ENCODE measurements at regions not wholly inside any gene's neighbourhood (a gene's known extent, or its start where the extent isn't known, plus 50 kb on each side); places are given as distances from the start of the nearest gene placed in this dataset.
"Not testable (repeated sequence)": the region's sequence is repeated elsewhere in the genome, so short reads cannot be mapped to it uniquely, and the experiment has no call there.

DNA sequence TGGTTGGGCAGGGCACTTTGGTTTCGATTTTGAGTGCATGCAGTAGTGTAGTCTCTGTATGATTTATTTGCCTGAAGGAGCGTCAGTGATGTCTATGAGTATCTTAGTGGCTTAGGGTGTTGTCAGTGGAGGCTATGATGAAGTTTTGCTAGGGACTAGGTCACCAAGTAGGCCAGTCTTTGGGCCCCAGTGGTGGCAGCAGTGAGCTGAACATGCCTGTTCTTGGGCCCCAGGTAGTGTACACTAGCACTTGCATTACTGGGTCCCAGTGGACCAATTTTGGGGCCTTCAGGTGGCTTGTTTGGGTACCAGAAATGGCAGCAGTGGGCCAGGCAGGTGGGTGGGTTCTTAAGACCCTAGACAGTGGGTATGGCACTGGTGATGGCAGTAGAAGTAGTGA, 598.7 kb upstream of the SPRY2 start:
- intact Hi-C loops (cut with DNase I, micrococcal nuclease): no loop called here
- no peak overlapping the region for H3K4me3 ChIP-seq
- DNase-seq (no peak), ATAC-seq (no peak)
- TF ChIP-seq, protein P1, sequence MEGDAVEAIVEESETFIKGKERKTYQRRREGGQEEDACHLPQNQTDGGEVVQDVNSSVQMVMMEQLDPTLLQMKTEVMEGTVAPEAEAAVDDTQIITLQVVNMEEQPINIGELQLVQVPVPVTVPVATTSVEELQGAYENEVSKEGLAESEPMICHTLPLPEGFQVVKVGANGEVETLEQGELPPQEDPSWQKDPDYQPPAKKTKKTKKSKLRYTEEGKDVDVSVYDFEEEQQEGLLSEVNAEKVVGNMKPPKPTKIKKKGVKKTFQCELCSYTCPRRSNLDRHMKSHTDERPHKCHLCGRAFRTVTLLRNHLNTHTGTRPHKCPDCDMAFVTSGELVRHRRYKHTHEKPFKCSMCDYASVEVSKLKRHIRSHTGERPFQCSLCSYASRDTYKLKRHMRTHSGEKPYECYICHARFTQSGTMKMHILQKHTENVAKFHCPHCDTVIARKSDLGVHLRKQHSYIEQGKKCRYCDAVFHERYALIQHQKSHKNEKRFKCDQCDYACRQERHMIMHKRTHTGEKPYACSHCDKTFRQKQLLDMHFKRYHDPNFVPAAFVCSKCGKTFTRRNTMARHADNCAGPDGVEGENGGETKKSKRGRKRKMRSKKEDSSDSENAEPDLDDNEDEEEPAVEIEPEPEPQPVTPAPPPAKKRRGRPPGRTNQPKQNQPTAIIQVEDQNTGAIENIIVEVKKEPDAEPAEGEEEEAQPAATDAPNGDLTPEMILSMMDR (IDR thresholded peaks at IDR 0.05): no peak
- H3K9me3 ChIP-seq: no peaks in the 10 kb centered on the region
- H3K36me3 ChIP-seq (ENCODE audit: low read depth): no peaks in the 10 kb centered on the region
- no peaks in the 10 kb centered on the region for H3K4me1 ChIP-seq (ENCODE audit: low read depth)

DNA sequence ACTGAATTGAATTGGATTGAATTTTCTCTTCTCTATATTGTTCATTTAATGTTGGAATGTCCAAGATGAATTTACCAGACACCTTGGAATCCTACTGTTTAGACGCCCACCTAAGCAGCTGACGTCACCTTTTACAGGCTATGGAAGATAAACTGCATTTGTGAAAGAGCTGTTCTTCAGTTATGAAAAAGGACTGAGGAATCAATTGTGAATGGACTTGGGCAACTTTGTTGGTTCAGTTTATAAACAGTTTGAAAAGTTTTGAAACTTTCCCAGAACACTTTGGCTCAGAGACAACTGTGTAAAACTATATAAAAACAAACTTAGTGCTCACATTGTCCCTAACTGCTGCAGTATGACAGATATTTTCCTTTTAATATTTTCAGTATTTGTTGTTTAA, 590.8 kb upstream of the SPRY2 start:
- Histone ChIP-seq H3K9me3 (no peaks in the 10 kb centered on the region), H3K36me3 (ENCODE audit: low read depth) (no peaks in the 10 kb centered on the region), H3K4me1 (ENCODE audit: low read depth) (no peaks in the 10 kb centered on the region), H3K4me3 (no peak overlapping the region)
- ATAC-seq (no peak), DNase-seq (no peak)
- intact Hi-C loops (cut with DNase I, micrococcal nuclease): no loop called here
- TF ChIP-seq, protein P1 (IDR thresholded peaks at IDR 0.05): no peak

DNA sequence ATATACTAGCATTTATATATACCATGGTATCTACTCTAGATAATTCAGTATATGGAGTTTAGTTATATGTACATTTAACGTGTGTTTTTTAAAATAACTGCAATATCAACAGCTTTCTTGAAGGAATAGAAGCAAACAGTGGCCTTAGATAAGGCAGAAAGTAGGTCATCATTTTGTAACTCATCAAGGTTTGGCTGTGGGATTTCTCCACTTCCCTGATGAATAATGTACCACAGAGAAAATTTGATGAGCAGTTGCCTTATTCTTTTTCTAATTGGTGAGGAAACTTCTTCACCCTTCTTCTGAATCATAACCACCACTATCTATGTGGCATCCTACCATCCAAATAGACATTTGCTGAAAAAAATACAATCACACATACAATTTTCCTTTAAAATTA, 590.2 kb upstream of the SPRY2 start:
- no peaks in the 10 kb centered on the region for H3K9me3 ChIP-seq
- H3K4me3 ChIP-seq: no peak overlapping the region
- intact Hi-C loops (cut with DNase I, micrococcal nuclease): no loop called here
- ATAC-seq (no peak), DNase-seq (no peak)
- TF ChIP-seq, protein P1 (IDR thresholded peaks at IDR 0.05): no peak
- no peaks in the 10 kb centered on the region for H3K36me3 ChIP-seq (ENCODE audit: low read depth)
- no peaks in the 10 kb centered on the region for H3K4me1 ChIP-seq (ENCODE audit: low read depth)

DNA sequence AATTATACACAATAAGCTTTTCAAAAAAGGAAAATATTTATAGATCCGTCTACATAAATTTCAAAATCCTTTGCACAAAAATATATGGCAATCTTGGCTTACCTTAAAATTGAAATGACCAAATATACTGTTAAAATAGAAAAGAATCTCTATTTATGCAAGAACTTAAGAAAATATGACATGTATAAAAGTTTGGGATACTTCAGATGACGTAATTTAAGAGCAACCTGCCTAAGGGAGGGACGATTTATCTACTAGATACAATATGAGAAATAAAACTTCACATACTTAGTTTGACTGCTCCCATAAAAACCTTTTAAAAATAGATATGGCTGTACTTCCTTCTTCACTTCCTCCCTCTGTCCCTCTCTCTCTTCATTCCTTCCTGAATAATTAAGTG, 587.3 kb upstream of the SPRY2 start:
- ATAC-seq: no peak
- TF ChIP-seq, protein P1 (IDR thresholded peaks at IDR 0.05): no peak
- H3K4me3 ChIP-seq: no peak overlapping the region
- no peak for DNase-seq
- H3K4me1 ChIP-seq (ENCODE audit: low read depth): no peaks in the 10 kb centered on the region
- no peaks in the 10 kb centered on the region for H3K9me3 ChIP-seq
- intact Hi-C loops (cut with DNase I, micrococcal nuclease): no loop called here
- no peaks in the 10 kb centered on the region for H3K36me3 ChIP-seq (ENCODE audit: low read depth)

DNA sequence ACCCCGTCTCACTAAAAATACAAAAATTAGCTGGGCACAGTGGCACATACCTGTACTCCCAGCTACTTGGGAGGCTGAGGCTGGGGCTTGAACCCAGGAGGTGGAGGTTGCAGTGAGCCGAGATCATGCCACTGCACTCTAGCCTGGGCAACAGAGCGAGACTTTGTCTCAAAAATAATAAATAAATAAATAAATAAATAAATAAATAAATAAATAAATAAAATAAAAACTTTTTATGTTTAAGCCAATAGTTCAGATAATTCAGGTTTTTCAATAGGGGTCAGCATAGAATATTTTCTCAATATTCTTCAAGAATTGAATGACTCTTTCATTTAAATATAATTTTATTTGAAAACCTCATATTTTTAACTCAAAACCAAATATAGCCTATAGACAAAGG, 585.1 kb upstream of the SPRY2 start:
- H3K4me3 ChIP-seq; H3K36me3 ChIP-seq (ENCODE audit: low read depth); H3K9me3 ChIP-seq; DNase-seq; ATAC-seq; intact Hi-C loops (cut with DNase I, micrococcal nuclease); H3K4me1 ChIP-seq (ENCODE audit: low read depth): not testable (repeated sequence)

DNA sequence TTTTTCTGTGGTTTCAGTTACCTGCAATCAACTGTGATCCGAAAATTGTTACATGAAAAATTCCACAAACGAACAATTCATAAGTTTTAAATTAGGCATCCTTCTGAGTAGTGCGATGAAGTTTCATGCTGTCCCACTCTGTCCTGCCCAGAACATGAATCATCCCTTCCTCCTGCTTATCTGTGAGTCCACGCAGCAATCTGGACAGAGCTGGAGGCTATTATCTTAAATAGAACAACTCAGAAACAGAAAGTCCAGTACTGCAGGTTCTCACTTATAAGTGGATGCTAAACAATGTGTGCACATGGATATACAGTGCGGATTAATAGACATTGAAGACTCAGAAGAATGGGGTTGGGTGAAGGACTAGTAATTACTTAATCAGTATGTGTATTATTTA, 583.7 kb upstream of the SPRY2 start:
- Histone ChIP-seq H3K4me3 (no peak overlapping the region), H3K4me1 (ENCODE audit: low read depth) (no peaks in the 10 kb centered on the region), H3K36me3 (ENCODE audit: low read depth) (no peaks in the 10 kb centered on the region), H3K9me3 (no peaks in the 10 kb centered on the region)
- ATAC-seq (no peak), DNase-seq (no peak)
- TF ChIP-seq, protein P1 (IDR thresholded peaks at IDR 0.05): no peak
- intact Hi-C loops (cut with DNase I, micrococcal nuclease): no loop called here

All from mucosa of descending colon (tissue), 3 donors.